GM12865 (cell line): ENCODE measurements at regions not wholly inside any gene's neighbourhood (a gene's known extent, or its start where the extent isn't known, plus 50 kb on each side); places are given as distances from the start of the nearest gene placed in this dataset.

Source experiments
- DNase-seq: peaks from one replicate; pipeline ENCODE4 v3.0.0; 2010; ENCODE audit warnings: low read depth
- H3K4me3 ChIP-seq: 2 replicates; pipeline ENCODE4 v1.5.1; 2011; ENCODE audit warnings: mild to moderate bottlenecking, low read depth, low read length, control low read depth
- TF ChIP-seq, protein P1 (sequence below): IDR thresholded peaks from 2 replicates; pipeline ENCODE4 v1.5.1; 2011; ENCODE audit warnings: low read length, control low read depth, low read depth, inconsistent platforms; ENCODE audit not compliant: insufficient read depth; ENCODE audit errors: missing control alignments

DNA sequence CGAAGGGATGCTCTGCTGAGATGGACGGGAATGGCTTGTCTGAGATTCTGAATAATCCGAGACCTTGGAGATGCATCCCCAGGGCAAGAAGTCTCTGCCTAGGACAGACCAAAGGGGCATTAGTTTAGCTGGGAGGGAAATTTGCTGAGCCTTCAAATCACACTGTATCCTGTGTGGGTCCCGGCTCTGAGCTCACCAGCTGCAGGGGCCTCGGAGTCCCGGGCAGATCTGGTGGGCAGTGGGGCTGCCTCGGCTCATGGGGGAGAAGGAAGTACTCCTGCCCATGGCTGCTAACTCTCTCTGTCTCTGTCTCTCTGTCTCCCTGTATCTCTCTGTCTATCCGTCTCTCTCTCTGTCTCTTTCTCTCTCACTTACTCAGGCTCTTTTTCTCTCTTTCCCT lies 522.4 kb downstream of the TBC1D22A start:
- TF ChIP-seq, protein P1, sequence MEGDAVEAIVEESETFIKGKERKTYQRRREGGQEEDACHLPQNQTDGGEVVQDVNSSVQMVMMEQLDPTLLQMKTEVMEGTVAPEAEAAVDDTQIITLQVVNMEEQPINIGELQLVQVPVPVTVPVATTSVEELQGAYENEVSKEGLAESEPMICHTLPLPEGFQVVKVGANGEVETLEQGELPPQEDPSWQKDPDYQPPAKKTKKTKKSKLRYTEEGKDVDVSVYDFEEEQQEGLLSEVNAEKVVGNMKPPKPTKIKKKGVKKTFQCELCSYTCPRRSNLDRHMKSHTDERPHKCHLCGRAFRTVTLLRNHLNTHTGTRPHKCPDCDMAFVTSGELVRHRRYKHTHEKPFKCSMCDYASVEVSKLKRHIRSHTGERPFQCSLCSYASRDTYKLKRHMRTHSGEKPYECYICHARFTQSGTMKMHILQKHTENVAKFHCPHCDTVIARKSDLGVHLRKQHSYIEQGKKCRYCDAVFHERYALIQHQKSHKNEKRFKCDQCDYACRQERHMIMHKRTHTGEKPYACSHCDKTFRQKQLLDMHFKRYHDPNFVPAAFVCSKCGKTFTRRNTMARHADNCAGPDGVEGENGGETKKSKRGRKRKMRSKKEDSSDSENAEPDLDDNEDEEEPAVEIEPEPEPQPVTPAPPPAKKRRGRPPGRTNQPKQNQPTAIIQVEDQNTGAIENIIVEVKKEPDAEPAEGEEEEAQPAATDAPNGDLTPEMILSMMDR = no peak
- H3K4me3 ChIP-seq = no peak overlapping the region
- DNase-seq = no peak

DNA sequence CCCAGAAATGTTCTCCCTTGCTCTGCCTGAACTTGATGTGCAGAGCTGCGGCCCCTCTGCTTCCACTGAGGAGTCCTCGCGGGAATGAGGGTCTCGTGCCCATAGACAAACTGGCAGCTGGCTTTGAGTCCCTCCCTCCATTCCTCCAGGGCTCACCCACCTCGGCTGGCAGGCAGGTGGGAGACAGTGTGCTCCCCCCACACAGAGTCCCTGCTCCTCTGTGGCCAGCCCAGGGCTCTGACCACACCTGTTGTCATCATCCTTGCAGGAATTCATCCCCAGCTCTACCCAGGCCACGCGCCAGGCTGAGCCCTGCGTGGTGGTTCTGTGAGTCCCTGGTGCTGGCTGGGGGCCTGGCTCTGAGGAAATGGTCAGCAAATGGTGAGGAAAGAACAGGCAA lies 521.9 kb downstream of the TBC1D22A start:
- TF ChIP-seq, protein P1 = no peak
- no peak for DNase-seq

DNA sequence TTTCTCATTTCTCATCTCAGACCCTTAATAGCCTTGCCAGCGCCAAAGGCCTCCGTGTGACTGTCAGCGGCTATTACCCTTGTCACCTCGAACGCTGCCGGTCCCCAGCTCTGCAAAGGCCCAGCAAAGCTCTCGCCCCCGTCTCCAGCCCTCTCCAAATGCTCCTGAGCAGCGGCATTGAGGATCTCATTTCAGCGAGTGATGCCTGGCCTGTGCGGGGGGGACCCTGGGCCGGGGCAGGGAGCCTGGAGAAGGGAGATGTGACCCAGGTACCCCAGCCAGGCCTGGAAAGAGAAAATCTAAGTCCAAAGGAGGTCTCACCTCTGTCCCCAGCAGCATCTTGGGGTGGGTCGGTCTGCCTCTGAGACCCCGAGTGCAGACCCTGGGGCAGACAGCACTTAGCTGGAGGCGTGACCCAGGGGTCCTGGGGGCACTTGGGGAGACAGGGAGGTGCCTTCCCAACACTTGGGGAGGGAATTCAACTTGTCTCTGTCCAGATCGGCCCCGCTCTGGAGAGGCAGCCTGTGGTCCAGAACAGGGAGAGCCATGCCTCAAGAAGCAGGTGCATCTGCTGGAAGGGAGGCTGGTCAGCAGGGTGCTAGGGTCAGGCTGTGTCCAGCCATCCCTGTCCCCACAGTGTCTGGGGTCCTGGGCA lies 521.3 kb downstream of the TBC1D22A start:
- H3K4me3 ChIP-seq = no peak overlapping the region
- TF ChIP-seq, protein P1 = no peak
- DNase-seq = no peak

More for the DNA sequence above, 521.9 kb downstream of the TBC1D22A start:
- no peak overlapping the region for H3K4me3 ChIP-seq

DNA sequence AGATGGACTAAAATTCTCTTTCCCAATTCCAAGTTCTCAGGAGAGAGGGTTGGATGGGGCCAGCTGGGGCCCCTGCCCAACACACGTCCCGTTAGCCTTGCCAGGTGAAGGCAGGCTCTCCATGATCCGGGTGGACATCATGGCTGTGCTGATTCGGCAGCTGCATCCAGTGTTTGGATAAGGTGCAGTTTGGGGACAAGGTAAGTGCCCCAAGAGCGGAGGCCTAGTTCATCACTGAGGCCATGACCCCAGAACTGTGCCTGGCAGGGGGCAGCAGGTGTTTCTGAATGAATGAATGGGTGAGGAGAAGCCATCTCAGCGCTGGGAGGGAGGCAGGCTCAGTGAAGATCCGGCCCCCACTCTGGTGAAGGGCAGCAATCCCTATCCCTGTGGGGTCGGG lies 520.4 kb downstream of the TBC1D22A start:
- no peak overlapping the region for H3K4me3 ChIP-seq
- TF ChIP-seq, protein P1 = no peak
- DNase-seq = no peak

DNA sequence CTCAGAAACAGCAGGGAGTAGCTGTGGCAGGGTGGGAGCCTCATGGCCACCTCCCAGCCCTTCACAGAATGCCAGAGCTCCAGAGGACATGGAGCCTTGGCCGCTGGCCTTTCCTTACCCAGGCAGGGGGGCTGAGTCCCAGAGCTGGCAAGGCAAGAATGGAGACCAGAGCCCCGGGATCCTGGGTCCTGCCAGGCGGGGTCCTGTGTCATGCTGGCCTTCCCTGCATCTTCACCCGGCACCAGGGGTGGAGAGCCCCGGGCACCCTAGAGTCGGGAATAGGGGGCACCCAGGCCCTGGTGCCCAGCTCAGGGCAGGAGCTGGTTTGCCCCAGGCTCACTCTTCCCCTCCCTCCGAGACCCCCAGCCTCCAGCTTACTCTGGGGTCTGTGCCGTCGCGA lies 519.9 kb downstream of the TBC1D22A start:
- no peak overlapping the region for H3K4me3 ChIP-seq
- no peak for DNase-seq
- TF ChIP-seq, protein P1 = no peak

DNA sequence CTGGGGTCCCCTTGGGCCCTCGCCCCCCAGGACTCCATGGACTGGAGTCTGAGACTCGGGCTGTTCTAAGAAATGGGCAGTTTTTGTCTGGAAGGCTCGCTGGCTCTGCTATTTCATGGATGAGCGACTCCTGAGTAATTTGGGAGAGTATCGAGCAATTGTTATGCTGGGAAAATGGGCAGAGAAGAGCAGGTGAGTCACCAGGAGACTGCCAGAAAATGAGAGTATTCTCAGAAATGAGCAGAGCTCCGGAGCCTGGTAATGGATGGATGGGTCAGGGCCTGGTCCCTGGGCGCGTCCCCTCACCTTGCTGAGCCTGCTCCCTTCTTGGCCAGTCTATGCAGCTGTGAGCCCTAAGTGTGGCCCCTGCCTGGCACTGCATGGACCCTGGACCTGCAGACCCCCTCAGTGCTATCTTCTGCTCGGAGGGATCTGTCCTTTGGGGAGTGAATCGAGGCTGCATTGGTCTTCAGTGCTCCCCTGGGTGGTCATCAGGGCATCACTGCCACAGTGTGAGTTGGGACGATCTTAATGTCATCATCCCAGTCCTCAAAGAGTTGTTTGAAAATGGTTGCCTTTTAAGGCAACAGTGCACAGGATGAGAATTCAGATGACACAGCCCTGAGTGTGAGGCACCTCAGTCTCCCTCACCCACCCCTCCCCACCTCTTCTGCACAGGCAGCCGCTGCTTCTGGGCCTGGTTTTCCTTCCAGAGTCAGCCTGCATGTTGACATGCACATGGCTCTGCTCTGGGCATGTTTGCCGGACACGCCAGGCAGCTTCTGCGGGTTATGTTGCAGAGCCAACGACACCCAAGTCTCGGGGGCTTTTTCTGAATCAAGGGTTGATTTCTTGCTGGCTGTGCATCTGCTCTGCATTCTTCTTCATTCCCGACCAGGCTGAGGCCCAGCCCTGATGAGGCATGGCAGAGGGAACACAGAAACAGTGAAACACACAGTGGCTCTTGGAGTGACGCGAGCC lies 519.0 kb downstream of the TBC1D22A start:
- TF ChIP-seq, protein P1 = no peak
- H3K4me3 ChIP-seq = no peak overlapping the region
- DNase-seq = no peak
